GM18861 (cell line): ENCODE measurements at regions not wholly inside any gene's neighbourhood (a gene's known extent, or its start where the extent isn't known, plus 50 kb on each side); places are given as distances from the start of the nearest gene placed in this dataset.

Experiments
- ATAC-seq: cut with Tn5 transposase; IDR thresholded peaks from one replicate; pipeline ENCODE4 v1.9.1; 2021; ENCODE audit not compliant: unreplicated experiment

- no peak for ATAC-seq
Measured at GRCh38 chr12:24034160-24034559, 84.7 kb upstream of the SOX5 start.

GRCh38 chr12:24027352-24027751 lies 77.9 kb upstream of the SOX5 start:
- ATAC-seq = no peak

DNA sequence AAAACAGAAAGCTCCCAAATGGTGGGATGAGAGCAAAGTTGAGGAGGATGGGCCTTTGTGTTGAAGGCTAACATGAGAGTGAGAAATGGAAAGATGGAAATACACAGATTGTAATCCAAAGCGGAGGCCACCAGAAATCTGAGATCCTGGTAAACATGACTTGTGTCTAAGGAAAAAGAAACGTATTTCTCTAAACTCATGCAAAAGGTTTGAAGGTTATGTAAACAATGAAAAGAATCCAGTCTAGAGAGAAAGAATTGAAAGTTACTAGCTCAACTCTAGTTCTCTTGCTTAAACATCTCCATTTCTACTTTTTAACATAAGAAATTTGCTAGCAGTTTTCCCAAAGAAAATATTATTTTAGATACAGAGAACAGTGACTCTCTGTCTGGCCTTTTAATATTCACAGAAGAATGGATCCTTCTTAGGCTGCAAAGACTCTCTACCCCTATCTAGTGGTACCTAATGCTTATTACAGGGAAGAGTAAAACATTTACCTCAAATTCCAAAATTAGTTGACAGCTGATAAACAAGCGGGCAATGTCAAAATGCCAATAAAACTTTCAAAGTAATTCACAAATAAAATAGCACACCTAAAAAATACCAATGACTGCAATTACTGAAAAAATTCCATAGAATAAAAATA lies 75.8 kb upstream of the SOX5 start:
- ATAC-seq = no peak

DNA sequence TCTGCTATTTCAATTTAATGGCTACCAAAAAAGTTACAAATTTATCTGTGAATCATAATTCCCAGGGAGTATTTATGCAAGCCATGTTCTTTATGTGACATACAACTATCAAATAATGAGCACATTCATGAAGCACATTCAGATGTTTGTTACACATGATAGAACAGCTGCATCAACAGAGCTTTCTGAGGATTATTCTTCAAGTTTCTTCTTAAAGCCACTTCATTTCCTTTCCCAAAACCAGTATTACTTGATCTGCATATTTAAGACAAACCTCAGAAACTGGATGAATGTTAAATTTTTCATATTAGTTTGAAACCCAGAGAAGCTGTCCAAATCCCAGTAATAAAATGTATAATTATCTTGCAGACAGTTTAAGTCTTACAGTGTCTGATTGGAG lies 73.6 kb upstream of the SOX5 start:
- no peak for ATAC-seq

DNA sequence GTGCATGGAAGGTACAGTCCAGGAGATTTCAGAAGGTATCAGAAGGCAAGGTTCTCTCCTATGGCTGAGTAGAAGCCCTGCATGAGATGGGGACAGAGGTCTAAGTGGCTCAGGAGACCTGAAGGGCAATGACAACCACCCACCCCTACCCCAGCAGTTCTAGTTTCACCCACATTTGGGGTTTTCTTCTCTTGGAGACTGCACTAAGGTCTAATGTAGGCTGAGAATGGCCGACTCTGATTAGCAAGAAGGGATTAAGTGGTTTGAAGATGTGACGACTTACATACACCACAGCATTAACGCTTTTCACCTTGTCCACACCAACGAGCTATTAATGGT lies 71.7 kb upstream of the SOX5 start:
- no peak for ATAC-seq

DNA sequence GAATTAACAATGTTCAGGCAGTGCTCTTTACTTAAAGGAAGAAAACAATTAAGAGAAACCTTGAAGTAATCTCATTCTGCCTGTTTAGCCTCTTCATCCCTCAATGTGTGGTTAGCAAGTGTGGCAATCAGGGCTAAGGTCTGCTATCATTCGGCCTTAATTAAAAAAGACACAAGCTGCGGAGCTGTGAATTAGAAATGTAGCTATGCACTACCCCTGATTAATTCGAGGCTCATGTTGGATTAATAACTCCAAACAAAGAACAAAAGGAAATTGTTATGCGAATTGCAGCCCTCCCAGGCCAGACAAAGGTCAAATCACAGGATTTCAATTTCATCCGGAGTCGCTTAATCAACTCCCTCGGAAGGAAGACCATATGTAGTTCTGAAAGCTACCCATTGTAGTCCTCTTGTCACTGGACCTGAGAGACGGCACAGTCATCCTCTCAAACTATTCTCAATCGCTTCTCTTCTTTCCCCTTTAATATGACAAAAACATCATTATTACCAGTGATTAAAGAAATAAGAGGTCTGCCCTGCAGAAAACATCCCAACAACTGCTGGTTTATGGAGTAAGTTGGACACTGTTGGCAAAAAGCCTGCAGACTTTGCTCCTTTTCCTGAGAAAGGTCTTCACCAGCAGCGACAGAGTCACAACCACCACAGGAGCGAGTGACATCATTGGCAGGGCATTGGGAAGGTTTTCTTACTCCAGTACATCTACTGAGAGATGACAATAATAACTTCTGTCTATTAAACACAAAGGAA lies 71.1 kb upstream of the SOX5 start:
- no peak for ATAC-seq

DNA sequence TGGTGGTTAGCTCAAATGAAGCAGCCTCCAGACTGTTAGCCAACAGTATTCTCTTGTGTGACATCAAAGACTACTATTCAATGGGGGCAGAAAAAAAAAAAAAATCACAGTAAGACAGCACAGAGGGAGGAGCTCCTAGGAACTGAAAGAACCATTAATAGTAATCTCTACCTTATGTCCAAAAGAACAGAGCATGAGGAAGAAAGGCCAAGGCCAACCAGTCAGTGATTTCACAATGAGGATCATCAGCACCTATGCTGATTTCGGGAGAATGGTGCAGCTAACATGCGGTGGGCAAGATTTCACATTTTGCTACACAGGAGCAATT lies 66.3 kb upstream of the SOX5 start:
- ATAC-seq = no peak

DNA sequence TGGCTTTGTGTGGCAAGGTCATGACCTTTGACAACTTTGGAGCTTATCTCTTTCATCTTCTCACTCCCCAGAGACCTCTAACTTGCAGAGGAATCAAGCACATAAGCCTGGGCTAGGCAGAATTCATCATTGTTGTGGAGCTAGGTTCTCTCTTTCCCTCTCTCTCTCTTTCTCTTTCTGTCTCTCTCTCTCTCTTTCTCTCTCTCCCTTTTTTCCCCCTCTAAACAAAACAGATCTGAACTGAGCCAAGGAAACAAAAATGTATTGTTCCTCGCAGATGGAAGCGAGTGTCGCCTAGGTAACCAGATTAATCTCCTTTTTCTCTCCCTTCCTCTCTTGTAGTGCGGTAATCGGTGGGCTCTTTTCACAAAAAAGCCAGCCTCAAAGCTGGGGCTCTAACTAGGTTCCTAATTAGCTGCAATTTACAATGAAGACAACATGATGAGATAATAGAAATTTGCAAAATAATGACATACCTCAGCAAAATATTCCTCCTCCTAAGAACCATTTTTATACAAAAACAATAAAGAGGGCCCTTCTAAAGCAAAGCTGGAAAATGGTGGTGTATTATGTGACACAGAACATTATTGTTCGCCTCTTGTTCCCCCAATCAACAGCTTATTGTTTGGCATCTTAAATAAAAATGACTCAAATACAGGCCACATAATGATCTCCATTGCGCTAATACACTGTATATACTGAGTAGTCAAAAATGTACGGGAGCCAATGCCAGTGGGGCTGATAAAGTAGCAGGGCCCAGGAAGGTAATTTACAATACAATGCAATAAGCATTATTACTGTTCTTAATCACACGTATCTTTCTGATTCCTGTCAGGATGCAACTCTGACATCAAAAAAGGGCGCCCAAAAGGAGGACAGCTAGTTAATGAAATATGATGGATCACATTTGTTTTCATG lies 65.7 kb upstream of the SOX5 start:
- no peak for ATAC-seq

GRCh38 chr12:24014240-24014639 lies 64.8 kb upstream of the SOX5 start:
- ATAC-seq = no peak

- ATAC-seq = no peak
Measured at GRCh38 chr12:24012528-24012927, 63.1 kb upstream of the SOX5 start.

DNA sequence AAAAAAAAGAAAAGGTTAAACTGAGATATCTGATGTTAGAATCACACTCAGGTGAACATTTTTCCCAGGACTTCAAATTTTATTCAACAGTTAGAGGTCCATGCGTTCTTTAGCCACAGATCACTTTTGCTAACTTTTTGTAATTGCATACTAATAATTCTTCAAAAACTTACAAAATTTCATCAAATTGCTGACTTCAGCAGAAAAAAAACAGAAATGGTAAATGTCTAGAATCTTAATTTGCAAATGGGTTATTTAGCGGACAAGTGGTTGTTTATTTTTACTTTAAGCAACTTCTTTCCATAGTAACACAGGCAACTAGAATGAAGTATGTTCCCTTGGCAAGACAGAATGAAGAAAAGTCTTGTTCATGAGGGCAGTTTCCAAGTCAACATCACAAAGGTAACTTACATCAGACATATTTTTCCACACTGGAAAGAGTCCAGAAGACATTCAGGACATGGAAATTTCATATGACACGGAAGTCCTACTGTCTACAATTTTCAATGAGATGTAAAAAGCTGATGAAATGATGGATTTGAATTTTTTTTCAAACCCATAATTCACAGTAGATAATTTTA lies 62.5 kb upstream of the SOX5 start:
- no peak for ATAC-seq

- ATAC-seq = no peak
Measured at GRCh38 chr12:24008166-24008565, 58.7 kb upstream of the SOX5 start.
